ENCODE measurements at regions not wholly inside any gene's neighbourhood (a gene's known extent, or its start where the extent isn't known, plus 50 kb on each side); places are given as distances from the start of the nearest gene placed in this dataset.

DNA sequence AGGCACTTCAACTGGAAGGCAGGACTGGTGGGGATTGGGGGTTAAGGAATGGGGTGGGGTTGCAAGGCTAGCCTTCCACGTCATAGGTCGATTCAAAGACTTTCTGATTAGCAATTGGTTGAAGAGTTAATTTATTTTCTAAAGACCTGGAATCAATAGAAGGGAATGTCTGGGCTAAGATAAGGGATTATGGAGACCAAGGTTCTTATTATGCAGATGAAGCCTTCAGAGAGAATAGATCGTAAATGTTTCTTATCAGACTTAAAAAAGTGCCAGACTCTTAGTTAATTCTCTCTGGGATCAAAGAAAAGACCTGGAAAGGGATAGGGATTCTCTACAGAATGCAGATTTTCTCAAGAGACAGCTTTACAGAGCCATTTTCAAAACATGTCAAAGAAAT, 368.0 kb upstream of the DLGAP1 start:
- no peak overlapping the region for H3K4me3 ChIP-seq (ENCODE audit: control insufficient read depth, low read depth, low read length)
- DNase-seq (ENCODE audit: low read depth) = no peak
- no peak for TF ChIP-seq CTCF (IDR thresholded peaks at IDR 0.05; ENCODE audit: control insufficient read depth, insufficient read depth, low read depth, low read length, missing control alignments)

DNA sequence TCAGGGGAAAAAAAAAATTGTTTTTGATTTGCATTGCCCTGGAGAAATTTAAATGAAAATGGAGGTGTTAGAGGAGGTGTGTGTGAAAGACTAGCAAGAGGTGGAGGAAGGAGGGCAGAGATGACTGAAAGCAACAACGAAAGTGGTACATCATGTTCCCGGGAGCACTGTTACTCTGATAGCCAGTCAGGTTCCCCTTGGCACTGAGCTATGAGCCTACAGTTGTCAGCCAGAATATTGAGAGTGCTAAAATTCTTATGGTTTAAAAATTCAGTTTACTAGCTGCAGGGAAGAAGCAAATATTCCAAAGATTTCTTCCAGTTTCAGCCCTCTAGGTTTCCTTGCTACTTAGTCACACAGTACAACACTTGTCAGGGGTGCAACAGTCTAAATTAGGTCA, 366.7 kb upstream of the DLGAP1 start:
- no peak for TF ChIP-seq CTCF (IDR thresholded peaks at IDR 0.05; ENCODE audit: control insufficient read depth, insufficient read depth, low read depth, low read length, missing control alignments)
- no peak for DNase-seq (ENCODE audit: low read depth)
- no peak overlapping the region for H3K4me3 ChIP-seq (ENCODE audit: control insufficient read depth, low read depth, low read length)

DNA sequence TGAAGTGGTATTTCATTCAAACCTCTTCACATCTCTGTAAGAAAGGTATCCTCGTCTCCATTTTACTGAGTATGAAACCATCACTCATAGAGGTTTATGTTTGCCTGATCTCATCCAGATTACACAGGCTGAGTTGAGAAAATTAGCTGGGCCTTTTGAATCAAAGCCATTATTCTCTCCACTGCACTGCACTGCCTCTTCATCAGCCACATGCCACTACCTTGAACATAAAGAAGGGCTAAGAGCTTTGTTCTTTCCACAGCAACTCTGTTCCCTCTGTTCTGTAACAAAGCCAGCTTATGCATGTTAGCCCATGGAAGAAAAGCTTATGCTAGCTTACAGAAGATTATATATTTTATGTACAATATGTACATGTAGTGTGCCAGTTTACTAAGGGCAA, 362.6 kb upstream of the DLGAP1 start:
- no peak overlapping the region for H3K4me3 ChIP-seq (ENCODE audit: control insufficient read depth, low read depth, low read length)
- no peak for TF ChIP-seq CTCF (IDR thresholded peaks at IDR 0.05; ENCODE audit: control insufficient read depth, insufficient read depth, low read depth, low read length, missing control alignments)

GRCh38 chr18:4813708-4814107, 358.6 kb upstream of the DLGAP1 start:
- TF ChIP-seq CTCF (IDR thresholded peaks at IDR 0.05; ENCODE audit: control insufficient read depth, insufficient read depth, low read depth, low read length, missing control alignments) = no peak
- no peak for DNase-seq (ENCODE audit: low read depth)
- no peak overlapping the region for H3K4me3 ChIP-seq (ENCODE audit: control insufficient read depth, low read depth, low read length)

More for the DNA sequence above, 362.6 kb upstream of the DLGAP1 start:
- DNase-seq (ENCODE audit: low read depth) = no peak

DNA sequence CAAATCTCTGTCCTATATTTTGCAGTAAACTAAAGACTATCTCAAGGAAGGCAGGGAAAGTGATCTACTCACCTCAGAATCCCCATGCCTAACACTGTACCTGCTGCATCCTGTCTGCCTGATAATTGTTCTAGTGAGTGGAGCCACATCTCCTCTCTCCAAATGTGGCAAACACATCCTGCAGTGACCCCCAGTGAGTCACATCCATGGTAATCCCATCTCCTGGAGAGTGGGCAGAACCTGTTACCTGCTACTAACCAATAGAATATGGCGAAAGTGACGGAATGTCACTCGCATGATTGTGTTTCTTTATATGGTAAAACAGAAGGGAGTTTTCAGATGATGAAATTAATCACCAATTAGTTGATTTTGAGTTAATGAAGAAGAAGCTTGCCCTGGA, 353.8 kb upstream of the DLGAP1 start:
- no peak for DNase-seq (ENCODE audit: low read depth)
- no peak for TF ChIP-seq CTCF (IDR thresholded peaks at IDR 0.05; ENCODE audit: control insufficient read depth, insufficient read depth, low read depth, low read length, missing control alignments)

DNA sequence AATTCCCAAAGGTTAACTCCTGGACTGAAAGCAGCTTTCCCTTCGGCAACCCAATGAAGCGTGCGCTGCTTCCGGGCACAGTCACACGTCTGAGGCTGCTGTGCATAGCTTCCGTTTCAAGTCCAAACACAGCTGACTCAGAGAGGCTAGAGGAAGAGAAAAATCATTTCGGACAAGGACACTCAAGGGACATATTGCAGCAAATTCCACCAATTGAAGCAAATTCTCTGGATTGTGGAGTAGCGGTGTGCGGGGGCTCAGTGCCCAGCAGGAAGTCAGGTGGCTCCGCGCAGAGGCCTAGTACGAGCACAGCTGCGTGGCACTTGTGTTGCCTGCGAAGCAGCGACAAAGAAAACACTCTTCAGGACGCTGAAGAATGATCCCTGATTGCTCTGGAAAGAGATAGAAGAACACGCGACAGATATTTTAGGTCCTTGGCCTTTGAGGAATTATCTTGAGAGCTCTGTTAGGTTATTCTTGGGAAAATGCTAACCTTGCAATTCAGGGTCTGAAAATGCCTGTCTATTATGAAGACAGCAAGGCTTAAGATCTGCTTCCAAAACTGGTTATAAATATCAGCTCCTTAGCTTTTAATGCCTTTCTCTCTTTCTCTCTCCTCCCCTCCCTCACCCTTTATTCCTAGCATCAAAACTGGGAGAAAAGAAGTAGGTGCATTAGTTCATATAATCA, 352.6 kb upstream of the DLGAP1 start:
- no peak for TF ChIP-seq CTCF (IDR thresholded peaks at IDR 0.05; ENCODE audit: control insufficient read depth, insufficient read depth, low read depth, low read length, missing control alignments)
- DNase-seq (ENCODE audit: low read depth) = no peak
- H3K4me3 ChIP-seq (ENCODE audit: control insufficient read depth, low read depth, low read length) = no peak overlapping the region

More for the DNA sequence above, 353.8 kb upstream of the DLGAP1 start:
- no peak overlapping the region for H3K4me3 ChIP-seq (ENCODE audit: control insufficient read depth, low read depth, low read length)
